ENCODE measurements at regions not wholly inside any gene's neighbourhood (a gene's known extent, or its start where the extent isn't known, plus 50 kb on each side); places are given as distances from the start of the nearest gene placed in this dataset.
"Not testable (repeated sequence)": the region's sequence is repeated elsewhere in the genome, so short reads cannot be mapped to it uniquely, and the experiment has no call there.

- H3K4me3 ChIP-seq (ENCODE audit: low read length); H3K27me3 ChIP-seq (ENCODE audit: control insufficient read depth, insufficient read depth, low read length); H3K9ac ChIP-seq (ENCODE audit: low read length); H3K36me3 ChIP-seq (ENCODE audit: control insufficient read depth, low read depth, low read length); H3K9me3 ChIP-seq (ENCODE audit: control insufficient read depth, low read depth, low read length); H3K27ac ChIP-seq (ENCODE audit: low read length): not testable (repeated sequence)
- H3K4me1 ChIP-seq (ENCODE audit: control insufficient read depth, low read depth, low read length), result peaks cover 11% of the 10 kb centered on the region
These were observed 228.3 kb upstream of the LHX5 start for GRCh38 chr12:113699984-113700383.

- Histone ChIP-seq H3K4me1 (ENCODE audit: control insufficient read depth, low read depth, low read length) (peaks cover 11% of the 10 kb centered on the region), H3K9me3 (ENCODE audit: control insufficient read depth, low read depth, low read length) (no peaks in the 10 kb centered on the region), H3K27ac (ENCODE audit: low read length) (no peak overlapping the region), H3K4me3 (ENCODE audit: low read length) (no peak overlapping the region), H3K27me3 (ENCODE audit: control insufficient read depth, insufficient read depth, low read length) (no peaks in the 10 kb centered on the region), H3K36me3 (ENCODE audit: control insufficient read depth, low read depth, low read length) (no peaks in the 10 kb centered on the region), H3K9ac (ENCODE audit: low read length) (no peak overlapping the region)
These were observed 226.8 kb upstream of the LHX5 start for GRCh38 chr12:113698510-113698858.

GRCh38 chr12:113697651-113698509 is 226.2 kb upstream of the LHX5 start:
- H3K36me3 ChIP-seq (ENCODE audit: control insufficient read depth, low read depth, low read length), result no peaks in the 10 kb centered on the region
- no peak overlapping the region for H3K4me3 ChIP-seq (ENCODE audit: low read length)

GRCh38 chr12:113697104-113697503 is 225.4 kb upstream of the LHX5 start:
- Histone ChIP-seq H3K27me3 (ENCODE audit: control insufficient read depth, insufficient read depth, low read length) (no peaks in the 10 kb centered on the region), H3K36me3 (ENCODE audit: control insufficient read depth, low read depth, low read length) (no peaks in the 10 kb centered on the region), H3K27ac (ENCODE audit: low read length) (no peak overlapping the region), H3K4me1 (ENCODE audit: control insufficient read depth, low read depth, low read length) (peaks cover 11% of the 10 kb centered on the region), H3K9me3 (ENCODE audit: control insufficient read depth, low read depth, low read length) (no peaks in the 10 kb centered on the region), H3K4me3 (ENCODE audit: low read length) (no peak overlapping the region), H3K9ac (ENCODE audit: low read length) (no peak overlapping the region)

More at GRCh38 chr12:113697651-113698509, 226.2 kb upstream of the LHX5 start:
- Histone ChIP-seq H3K27me3 (ENCODE audit: control insufficient read depth, insufficient read depth, low read length) (no peaks in the 10 kb centered on the region), H3K27ac (ENCODE audit: low read length) (no peak overlapping the region), H3K9ac (ENCODE audit: low read length) (no peak overlapping the region), H3K9me3 (ENCODE audit: control insufficient read depth, low read depth, low read length) (no peaks in the 10 kb centered on the region), H3K4me1 (ENCODE audit: control insufficient read depth, low read depth, low read length) (peaks cover 11% of the 10 kb centered on the region)

GRCh38 chr12:113693693-113694092 is 222.0 kb upstream of the LHX5 start:
- Histone ChIP-seq H3K9ac (ENCODE audit: low read length) (no peak overlapping the region), H3K36me3 (ENCODE audit: control insufficient read depth, low read depth, low read length) (no peaks in the 10 kb centered on the region), H3K9me3 (ENCODE audit: control insufficient read depth, low read depth, low read length) (no peaks in the 10 kb centered on the region), H3K27me3 (ENCODE audit: control insufficient read depth, insufficient read depth, low read length) (no peaks in the 10 kb centered on the region), H3K4me1 (ENCODE audit: control insufficient read depth, low read depth, low read length) (peaks cover 5% of the 10 kb centered on the region), H3K4me3 (ENCODE audit: low read length) (no peak overlapping the region), H3K27ac (ENCODE audit: low read length) (no peak overlapping the region)

GRCh38 chr12:113689047-113689610 is 217.5 kb upstream of the LHX5 start:
- no peaks in the 10 kb centered on the region for H3K9me3 ChIP-seq (ENCODE audit: control insufficient read depth, low read depth, low read length)
- H3K9ac ChIP-seq (ENCODE audit: low read length), result no peak overlapping the region
- H3K36me3 ChIP-seq (ENCODE audit: control insufficient read depth, low read depth, low read length), result no peaks in the 10 kb centered on the region
- no peaks in the 10 kb centered on the region for H3K4me1 ChIP-seq (ENCODE audit: control insufficient read depth, low read depth, low read length)
- H3K27ac ChIP-seq (ENCODE audit: low read length), result no peak overlapping the region
- H3K27me3 ChIP-seq (ENCODE audit: control insufficient read depth, insufficient read depth, low read length), result no peaks in the 10 kb centered on the region
- H3K4me3 ChIP-seq (ENCODE audit: low read length), result no peak overlapping the region

- Histone ChIP-seq H3K4me3 (ENCODE audit: low read length) (no peak overlapping the region), H3K36me3 (ENCODE audit: control insufficient read depth, low read depth, low read length) (no peaks in the 10 kb centered on the region), H3K27me3 (ENCODE audit: control insufficient read depth, insufficient read depth, low read length) (no peaks in the 10 kb centered on the region), H3K4me1 (ENCODE audit: control insufficient read depth, low read depth, low read length) (no peaks in the 10 kb centered on the region), H3K27ac (ENCODE audit: low read length) (no peak overlapping the region), H3K9me3 (ENCODE audit: control insufficient read depth, low read depth, low read length) (no peaks in the 10 kb centered on the region), H3K9ac (ENCODE audit: low read length) (no peak overlapping the region)
These were observed 216.6 kb upstream of the LHX5 start for GRCh38 chr12:113688313-113688712.

DNA sequence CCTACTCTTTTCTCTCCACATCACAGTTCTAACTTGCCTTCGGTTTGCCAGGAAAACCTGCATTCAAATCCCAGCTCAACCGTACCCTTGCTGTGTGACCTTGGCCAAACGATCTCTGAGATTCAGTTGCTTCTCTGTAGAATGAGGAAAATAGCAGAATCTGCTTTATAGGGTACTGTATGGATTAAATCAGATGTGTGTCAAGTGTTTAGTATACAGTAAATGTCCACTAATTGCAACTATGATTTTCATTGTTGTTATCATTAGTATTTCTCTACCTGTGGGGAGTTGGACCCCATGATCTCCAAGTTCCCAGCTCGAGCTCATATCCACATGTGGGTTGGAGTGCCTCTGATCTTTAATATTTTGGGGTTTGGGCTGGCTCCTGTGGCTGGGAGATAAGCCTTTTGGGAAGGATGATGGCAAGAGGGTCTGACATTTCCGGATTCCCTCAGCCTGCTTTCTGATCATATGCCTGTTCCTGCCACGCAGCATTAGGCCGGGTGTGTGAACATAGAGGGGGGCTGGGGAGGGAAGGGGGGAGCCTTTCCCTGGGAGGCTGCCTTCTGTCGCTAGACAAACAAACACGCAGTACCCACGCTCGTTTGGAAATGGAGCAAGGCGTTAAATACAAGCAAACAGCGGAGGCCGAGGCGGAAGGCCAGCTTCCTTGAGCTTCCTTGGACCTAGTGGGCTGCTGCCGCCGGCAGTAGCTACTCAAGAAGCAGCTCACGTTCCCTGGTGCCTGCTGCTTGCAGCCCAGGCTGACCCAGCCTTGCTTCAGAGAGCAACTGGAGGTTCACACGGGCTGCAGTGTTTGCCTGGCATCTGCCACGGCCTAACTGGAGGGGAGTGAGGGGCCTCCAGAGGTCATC is 213.5 kb upstream of the LHX5 start:
- H3K27ac ChIP-seq (ENCODE audit: low read length), result no peak overlapping the region
- no peaks in the 10 kb centered on the region for H3K4me1 ChIP-seq (ENCODE audit: control insufficient read depth, low read depth, low read length)
- H3K4me3 ChIP-seq (ENCODE audit: low read length), result no peak overlapping the region
- no peaks in the 10 kb centered on the region for H3K9me3 ChIP-seq (ENCODE audit: control insufficient read depth, low read depth, low read length)
- no peak overlapping the region for H3K9ac ChIP-seq (ENCODE audit: low read length)
- no peaks in the 10 kb centered on the region for H3K27me3 ChIP-seq (ENCODE audit: control insufficient read depth, insufficient read depth, low read length)
- H3K36me3 ChIP-seq (ENCODE audit: control insufficient read depth, low read depth, low read length), result no peaks in the 10 kb centered on the region

GRCh38 chr12:113684053-113684907 is 212.6 kb upstream of the LHX5 start:
- H3K9ac ChIP-seq (ENCODE audit: low read length), result no peak overlapping the region
- no peaks in the 10 kb centered on the region for H3K36me3 ChIP-seq (ENCODE audit: control insufficient read depth, low read depth, low read length)
- no peaks in the 10 kb centered on the region for H3K9me3 ChIP-seq (ENCODE audit: control insufficient read depth, low read depth, low read length)
- H3K27ac ChIP-seq (ENCODE audit: low read length), result no peak overlapping the region
- no peaks in the 10 kb centered on the region for H3K27me3 ChIP-seq (ENCODE audit: control insufficient read depth, insufficient read depth, low read length)
- no peaks in the 10 kb centered on the region for H3K4me1 ChIP-seq (ENCODE audit: control insufficient read depth, low read depth, low read length)
- no peak overlapping the region for H3K4me3 ChIP-seq (ENCODE audit: low read length)

- no peaks in the 10 kb centered on the region for H3K36me3 ChIP-seq (ENCODE audit: control insufficient read depth, low read depth, low read length)
- no peaks in the 10 kb centered on the region for H3K4me1 ChIP-seq (ENCODE audit: control insufficient read depth, low read depth, low read length)
- H3K9ac ChIP-seq (ENCODE audit: low read length), result no peak overlapping the region
- H3K9me3 ChIP-seq (ENCODE audit: control insufficient read depth, low read depth, low read length), result no peaks in the 10 kb centered on the region
- no peaks in the 10 kb centered on the region for H3K27me3 ChIP-seq (ENCODE audit: control insufficient read depth, insufficient read depth, low read length)
- H3K4me3 ChIP-seq (ENCODE audit: low read length), result no peak overlapping the region
- no peak overlapping the region for H3K27ac ChIP-seq (ENCODE audit: low read length)
These were observed 211.9 kb upstream of the LHX5 start for GRCh38 chr12:113683574-113683973.

- H3K27me3 ChIP-seq (ENCODE audit: control insufficient read depth, insufficient read depth, low read length), result no peaks in the 10 kb centered on the region
- no peak overlapping the region for H3K4me3 ChIP-seq (ENCODE audit: low read length)
- H3K9ac ChIP-seq (ENCODE audit: low read length), result no peak overlapping the region
- no peaks in the 10 kb centered on the region for H3K36me3 ChIP-seq (ENCODE audit: control insufficient read depth, low read depth, low read length)
- no peaks in the 10 kb centered on the region for H3K9me3 ChIP-seq (ENCODE audit: control insufficient read depth, low read depth, low read length)
- no peaks in the 10 kb centered on the region for H3K4me1 ChIP-seq (ENCODE audit: control insufficient read depth, low read depth, low read length)
- H3K27ac ChIP-seq (ENCODE audit: low read length), result no peak overlapping the region
These were observed 209.2 kb upstream of the LHX5 start for GRCh38 chr12:113680868-113681267.

All from iPS-18a (cell line).